GM19372 (cell line): ENCODE measurements at regions not wholly inside any gene's neighbourhood (a gene's known extent, or its start where the extent isn't known, plus 50 kb on each side); places are given as distances from the start of the nearest gene placed in this dataset.

ENCODE experiments used
- ATAC-seq: cut with Tn5 transposase; IDR thresholded peaks from one replicate; pipeline ENCODE4 v1.9.1; 2021; ENCODE audit warnings: mild to moderate bottlenecking, low read depth, moderate library complexity; ENCODE audit not compliant: unreplicated experiment

- ATAC-seq: no peak
Measured at GRCh38 chr4:187789078-187789477, 206.5 kb upstream of the ZFP42 start.

GRCh38 chr4:187795737-187796136, 199.8 kb upstream of the ZFP42 start:
- no peak for ATAC-seq

GRCh38 chr4:187798385-187798784, 197.2 kb upstream of the ZFP42 start:
- no peak for ATAC-seq

GRCh38 chr4:187799735-187800134, 195.8 kb upstream of the ZFP42 start:
- ATAC-seq: no peak

GRCh38 chr4:187811591-187811990, 184.0 kb upstream of the ZFP42 start:
- ATAC-seq: no peak

GRCh38 chr4:187814737-187815465, 180.7 kb upstream of the ZFP42 start:
- peak; percentile 54 for ATAC-seq

- no peak for ATAC-seq
Measured at GRCh38 chr4:187826725-187827124, 168.8 kb upstream of the ZFP42 start.

GRCh38 chr4:187827631-187828030, 167.9 kb upstream of the ZFP42 start:
- ATAC-seq: no peak

- ATAC-seq: no peak
Measured at GRCh38 chr4:187839765-187840164, 155.8 kb upstream of the ZFP42 start.

GRCh38 chr4:187840814-187841213, 154.8 kb upstream of the ZFP42 start:
- no peak for ATAC-seq

GRCh38 chr4:187849556-187850225, 145.9 kb upstream of the ZFP42 start:
- no peak for ATAC-seq

GRCh38 chr4:187865914-187866313, 129.7 kb upstream of the ZFP42 start:
- no peak for ATAC-seq

- no peak for ATAC-seq
Measured at GRCh38 chr4:187883049-187883448, 112.5 kb upstream of the ZFP42 start.

- no peak for ATAC-seq
Measured at GRCh38 chr4:187883836-187884475, 111.6 kb upstream of the ZFP42 start.

GRCh38 chr4:187887906-187888305, 107.7 kb upstream of the ZFP42 start:
- ATAC-seq: no peak

- no peak for ATAC-seq
Measured at GRCh38 chr4:187889651-187890050, 105.9 kb upstream of the ZFP42 start.

GRCh38 chr4:187893418-187893817, 102.2 kb upstream of the ZFP42 start:
- no peak for ATAC-seq

- no peak for ATAC-seq
Measured at GRCh38 chr4:187903106-187903505, 92.5 kb upstream of the ZFP42 start.

- ATAC-seq: no peak
Measured at GRCh38 chr4:187903700-187904099, 91.9 kb upstream of the ZFP42 start.

GRCh38 chr4:187908079-187908561, 87.5 kb upstream of the ZFP42 start:
- ATAC-seq: no peak

- ATAC-seq: no peak
Measured at GRCh38 chr4:187908731-187909130, 86.8 kb upstream of the ZFP42 start.

GRCh38 chr4:187910741-187911140, 84.8 kb upstream of the ZFP42 start:
- no peak for ATAC-seq
